ENCODE measurements at regions not wholly inside any gene's neighbourhood (a gene's known extent, or its start where the extent isn't known, plus 50 kb on each side); places are given as distances from the start of the nearest gene placed in this dataset.

DNA sequence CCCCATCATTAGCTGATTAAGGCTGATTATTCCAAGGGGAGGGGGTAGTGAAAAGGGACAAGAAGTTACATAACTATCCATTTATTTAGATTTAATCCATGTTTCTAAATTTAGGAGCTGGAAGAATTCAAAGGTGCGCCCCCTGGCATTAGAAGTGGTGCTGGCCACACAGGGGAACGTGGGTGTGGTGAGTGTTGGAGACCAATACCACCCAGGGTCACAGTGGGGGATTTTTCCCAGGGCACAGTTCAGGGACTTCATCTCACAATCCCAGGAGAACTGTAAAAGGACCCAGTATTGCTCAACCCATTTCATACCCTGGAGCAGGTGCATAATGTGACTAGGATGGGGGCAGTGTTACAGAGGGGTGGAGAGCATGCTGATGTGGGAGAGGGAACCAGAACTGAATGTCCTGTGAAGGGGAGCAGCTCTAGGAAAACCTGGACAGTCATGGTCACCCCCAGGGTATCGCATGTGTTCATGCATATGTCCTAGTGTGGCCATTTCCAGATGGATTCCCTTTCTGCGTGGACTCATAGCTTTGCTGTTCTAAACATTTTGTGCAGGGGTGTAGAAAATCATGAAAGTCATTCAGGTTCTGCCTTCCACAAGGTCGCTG is 110.3 kb downstream of the LSM3 start:
- no peak for DNase-seq

DNA sequence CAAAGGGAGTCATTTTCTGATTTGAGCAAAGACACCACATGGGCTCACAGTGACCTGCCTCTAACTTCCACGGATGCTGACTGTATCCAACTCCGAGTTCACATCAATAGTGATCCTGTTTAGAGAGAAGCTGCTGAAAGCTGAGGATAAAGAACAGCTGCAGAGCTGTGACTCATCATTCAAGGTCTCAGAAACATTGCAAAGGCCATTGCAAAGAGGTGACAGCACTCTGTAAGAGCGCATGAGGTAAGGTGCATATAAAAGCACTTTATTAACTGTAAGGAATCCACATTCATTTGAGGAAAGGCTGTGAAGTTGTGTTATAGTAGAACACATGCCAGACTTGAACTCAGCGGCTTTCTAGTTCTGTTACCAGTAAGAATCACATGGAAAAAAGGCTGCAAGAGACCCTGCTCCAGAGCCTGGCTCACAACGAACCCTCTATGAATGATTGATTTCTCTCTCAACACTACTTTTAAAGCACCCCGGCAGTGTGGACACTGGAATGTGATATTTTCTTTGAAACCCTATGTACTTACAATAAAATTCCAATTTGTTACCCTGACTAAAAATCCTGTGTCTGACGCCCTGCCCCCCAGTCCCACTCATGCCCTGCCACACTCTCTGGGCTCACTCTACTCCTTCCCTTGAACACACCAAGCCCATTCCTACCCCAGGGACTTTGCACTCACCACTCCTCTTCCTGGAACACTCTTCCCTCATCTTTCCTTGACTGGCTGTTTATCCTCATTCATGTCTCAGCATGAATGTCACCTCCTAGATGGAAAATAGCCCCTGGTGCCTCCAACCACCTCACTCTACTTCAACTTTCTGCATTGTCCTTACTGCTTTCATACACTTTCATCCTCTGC is 111.2 kb downstream of the LSM3 start:
- no peak for DNase-seq

GRCh38 chr3:14290631-14291385 is 111.6 kb upstream of the SLC6A6 start:
- DNase-seq = no peak

DNA sequence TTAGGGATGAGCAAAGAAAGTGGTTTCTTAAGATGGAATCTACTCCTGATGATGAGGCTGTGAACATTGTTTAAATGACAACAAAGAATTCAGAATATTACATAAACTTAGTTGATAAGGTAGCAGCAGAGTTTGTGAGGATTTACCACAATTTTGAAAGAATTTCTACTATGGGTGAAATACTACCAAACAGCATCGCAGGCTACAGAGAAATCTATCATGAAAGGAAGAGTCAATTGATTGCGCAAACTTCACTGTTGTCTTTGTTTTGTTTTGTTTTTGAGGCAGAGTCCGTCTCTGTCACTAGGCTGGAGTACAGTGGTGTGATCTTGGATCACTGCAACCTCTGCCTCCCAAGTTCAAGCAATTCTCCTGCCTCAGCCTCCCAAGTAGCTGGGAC is 107.4 kb upstream of the SLC6A6 start:
- DNase-seq = no peak

- no peak for DNase-seq
Measured at GRCh38 chr3:14295801-14296200, 106.6 kb upstream of the SLC6A6 start.

- DNase-seq = no peak
Measured at GRCh38 chr3:14297305-14297704, 105.1 kb upstream of the SLC6A6 start.

DNA sequence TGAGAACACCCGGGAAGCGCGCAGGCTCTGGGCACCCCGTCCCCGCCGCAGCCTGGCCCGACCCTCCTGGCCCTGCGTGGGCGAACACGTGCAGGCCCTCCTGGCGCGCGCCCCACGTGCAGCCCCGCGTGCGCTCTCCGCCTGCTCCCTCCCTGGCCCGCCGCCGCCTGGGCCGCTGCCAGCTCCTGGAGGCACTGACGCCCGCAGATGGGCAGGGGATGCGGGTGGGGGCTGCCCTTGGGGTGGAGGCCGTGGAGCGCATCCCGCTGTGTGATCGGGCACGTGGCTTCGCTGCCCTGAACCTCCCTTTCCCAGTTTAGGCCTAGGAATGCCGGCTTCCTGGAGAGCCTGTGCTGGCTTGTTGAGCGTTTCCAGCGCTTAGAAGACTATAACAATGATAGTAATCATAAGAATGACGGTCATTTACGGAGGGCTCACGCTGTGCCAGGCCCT is 104.6 kb upstream of the SLC6A6 start:
- peak in 7 of 14 donors; percentile 5 to 56 (median 12) for DNase-seq

GRCh38 chr3:14298442-14298841 is 104.0 kb upstream of the SLC6A6 start:
- DNase-seq = no peak

- no peak for DNase-seq
Measured at GRCh38 chr3:14298991-14299555, 103.3 kb upstream of the SLC6A6 start.

DNA sequence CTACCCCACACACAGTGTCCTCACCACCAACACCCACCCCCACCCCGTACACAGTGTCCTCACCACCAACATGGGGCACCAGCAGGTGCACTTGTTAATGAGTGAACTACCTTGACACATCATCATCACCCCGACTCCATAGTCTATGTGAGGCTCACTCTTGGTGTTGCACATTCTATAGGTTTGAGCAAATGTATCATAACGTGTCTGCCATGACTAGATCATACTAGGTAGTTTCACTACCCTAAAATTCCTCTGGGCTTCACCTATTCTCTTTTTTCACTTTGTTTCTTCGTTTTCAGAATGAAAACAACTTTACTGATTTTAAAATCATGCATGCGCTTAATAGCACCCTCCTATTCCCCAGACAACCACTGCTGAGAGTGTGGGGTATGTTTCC is 102.6 kb upstream of the SLC6A6 start:
- DNase-seq = no peak

DNA sequence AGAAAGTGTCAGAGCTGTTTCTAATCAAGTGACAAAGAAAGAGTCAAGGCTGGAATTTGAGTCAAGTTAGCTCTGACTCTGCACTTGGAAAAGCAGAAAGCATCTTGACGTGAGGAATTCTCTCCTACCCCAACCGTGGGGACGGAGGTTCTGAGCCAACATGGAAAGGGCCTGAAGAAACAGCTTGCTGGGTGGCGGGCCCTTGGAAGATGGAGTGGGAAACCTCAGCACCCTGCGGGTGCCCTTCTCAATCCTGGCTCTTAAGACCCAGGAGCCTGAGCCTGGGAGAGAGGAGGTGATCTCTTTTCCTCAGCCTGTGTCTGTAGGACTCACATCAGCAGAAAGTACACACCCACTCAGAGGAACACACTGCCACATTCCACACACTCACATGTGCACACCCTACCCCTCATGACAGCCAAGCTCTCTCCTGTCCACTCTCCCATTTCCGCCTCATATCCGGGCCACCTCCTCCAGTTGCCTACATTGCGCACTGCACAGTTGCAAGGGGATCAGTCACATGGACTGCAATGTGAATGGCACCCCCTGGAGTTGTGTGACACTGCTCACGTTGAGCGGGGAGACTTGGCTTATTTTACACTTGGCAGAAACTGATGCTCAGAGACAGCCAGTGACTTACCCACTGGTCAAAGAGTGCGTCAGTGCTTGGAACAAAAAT is 101.5 kb upstream of the SLC6A6 start:
- no peak for DNase-seq

- DNase-seq = no peak
Measured at GRCh38 chr3:14301558-14301957, 100.8 kb upstream of the SLC6A6 start.

DNA sequence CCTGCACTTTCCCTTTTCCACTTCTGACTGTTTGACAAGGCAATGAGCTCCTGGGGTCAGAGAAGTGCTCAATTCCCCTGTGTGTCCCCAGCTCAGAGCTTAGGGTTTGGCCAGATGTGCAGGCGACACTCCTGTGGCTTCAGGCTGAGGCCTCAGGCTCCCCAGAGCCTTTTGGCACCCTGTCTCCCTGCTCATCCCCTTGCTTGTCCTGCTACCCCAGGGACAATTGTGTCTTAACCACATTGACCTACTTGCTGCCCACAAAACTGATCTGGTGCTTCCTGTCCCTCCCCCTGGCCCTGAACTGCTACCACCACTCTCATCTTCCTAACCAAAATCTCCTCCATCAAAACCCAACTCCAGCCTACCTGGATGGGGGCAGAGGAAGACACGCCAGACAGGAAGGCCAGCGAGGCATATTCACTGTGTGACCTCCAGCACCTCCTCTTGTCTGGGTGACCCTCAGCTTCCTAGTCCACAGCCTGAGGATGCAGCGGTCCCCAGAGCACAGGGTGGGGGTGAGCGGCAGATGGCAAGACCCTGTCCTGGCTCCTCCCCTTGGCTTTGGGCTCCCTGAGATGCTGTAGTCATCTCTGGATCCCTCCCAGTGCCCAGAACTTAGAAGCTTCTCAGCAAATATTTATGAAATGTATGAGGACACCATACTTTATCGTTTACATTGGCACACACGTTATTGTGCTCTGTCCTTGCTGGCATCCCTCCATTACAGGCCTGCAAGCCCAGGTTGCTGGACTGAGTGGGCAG is 98.9 kb upstream of the SLC6A6 start:
- DNase-seq = peak in 1 of 14 donors; percentile 39

DNA sequence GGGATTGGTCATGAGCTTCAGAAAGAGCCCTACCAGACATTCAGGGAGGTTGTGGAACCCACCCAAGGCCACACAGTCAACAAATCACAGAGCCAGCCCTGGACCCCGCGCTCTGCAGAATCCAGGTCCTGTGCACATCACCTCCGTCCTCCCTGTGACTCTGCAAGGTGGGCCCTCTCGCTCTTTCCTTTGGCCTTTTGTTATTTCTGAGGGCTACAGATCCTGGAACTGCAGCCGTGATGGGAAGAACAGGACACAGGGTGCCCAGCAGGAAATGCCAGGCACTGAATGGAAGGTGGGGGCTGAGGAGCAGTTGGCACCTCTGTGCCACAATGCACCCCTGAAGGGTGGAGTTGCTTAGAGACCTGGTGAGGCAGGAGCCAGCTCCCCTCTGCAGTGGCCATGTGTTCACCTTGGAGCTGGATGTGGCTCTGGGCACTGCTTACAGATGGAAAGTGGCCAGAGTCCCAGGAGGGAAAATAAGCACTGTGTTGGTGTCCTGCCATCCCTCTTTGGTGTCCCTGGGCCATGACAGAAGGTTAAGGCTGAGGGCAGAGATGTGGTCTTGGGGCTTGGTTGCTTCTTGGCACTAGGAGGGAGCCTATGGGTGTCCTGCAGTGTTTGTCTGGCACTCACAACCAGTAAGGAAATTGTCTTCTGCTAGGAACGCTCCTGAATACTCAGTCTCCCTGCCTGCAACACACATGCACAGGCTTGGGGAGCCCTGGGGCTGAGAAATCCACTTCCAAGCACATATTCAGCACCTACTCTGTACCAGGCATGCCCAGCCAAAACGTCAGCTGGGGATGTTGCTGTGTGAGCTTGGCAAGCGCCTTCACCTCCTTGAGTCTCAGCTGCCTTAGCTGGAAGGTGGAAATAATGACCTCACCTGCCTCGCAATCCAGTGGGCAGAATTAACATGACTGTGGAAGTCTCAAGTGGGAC is 98.0 kb upstream of the SLC6A6 start:
- DNase-seq = peak in 1 of 14 donors; percentile 73

GRCh38 chr3:14305324-14305723 is 97.1 kb upstream of the SLC6A6 start:
- DNase-seq = no peak

DNA sequence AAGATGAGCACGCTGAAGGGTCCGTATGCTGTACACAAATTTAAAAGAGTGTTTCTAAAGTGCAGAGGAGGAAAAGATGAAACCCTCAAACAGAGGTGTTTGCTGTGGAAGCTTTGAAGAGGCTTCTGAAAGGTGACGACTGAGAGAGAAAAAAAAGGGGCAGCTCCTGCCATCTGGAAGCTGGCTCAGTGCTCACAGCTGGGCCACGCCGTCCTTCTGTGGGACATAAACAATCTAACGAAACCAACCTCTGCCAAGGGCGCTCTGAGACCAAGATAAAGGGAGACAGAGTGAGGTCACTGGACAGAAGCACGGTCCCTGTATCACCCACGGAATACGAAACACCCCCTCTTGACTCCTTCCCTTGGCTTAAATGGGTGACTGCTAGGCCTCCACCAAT is 96.3 kb upstream of the SLC6A6 start:
- no peak for DNase-seq

- no peak for DNase-seq
Measured at GRCh38 chr3:14307656-14308302, 94.6 kb upstream of the SLC6A6 start.

- DNase-seq = no peak
Measured at GRCh38 chr3:14311729-14312128, 90.7 kb upstream of the SLC6A6 start.

- no peak for DNase-seq
Measured at GRCh38 chr3:14312375-14312774, 90.0 kb upstream of the SLC6A6 start.

DNA sequence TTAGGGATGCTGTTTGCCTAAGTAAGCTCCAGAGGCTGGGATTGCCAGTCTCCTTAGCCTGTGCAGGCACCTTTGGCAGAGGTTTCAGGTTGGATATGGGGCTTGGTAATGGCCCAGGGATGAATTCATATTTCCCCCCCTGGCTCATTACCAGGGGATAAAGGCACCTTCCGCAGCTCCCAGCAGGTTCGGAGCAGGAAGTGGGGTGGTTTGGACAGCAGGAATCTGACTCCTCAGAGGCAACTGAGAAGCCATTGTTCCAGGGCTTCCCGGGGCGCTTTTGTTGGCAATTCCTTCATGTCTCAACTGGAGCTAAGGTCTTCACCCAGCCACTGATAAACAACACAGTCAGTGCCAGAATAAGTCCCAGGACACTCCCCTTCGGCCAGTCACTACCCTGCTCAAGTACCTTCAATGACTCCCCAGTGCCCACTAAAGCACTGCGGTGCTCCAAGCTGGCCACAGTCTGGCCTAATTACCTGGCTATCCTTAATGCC is 85.3 kb upstream of the SLC6A6 start:
- DNase-seq = no peak
